Smooth muscle cell (in vitro differentiated cells): ENCODE measurements at regions not wholly inside any gene's neighbourhood (a gene's known extent, or its start where the extent isn't known, plus 50 kb on each side); places are given as distances from the start of the nearest gene placed in this dataset.

Experiments used
- DNase-seq: peaks from one replicate; lab custom pipeline; 2025; ENCODE audit not compliant: unreplicated experiment; lab: John Stamatoyannopoulos, UW
- H2AFZ ChIP-seq: fragments of 200-600 bp; sonication (generic); 2 replicates; pipeline ENCODE4 v1.6.0; 2016; ENCODE audit warnings: antibody characterized with exemption, low read depth, mild to moderate bottlenecking
- H3F3A ChIP-seq: fragments of 200-600 bp; sonication (generic); 2 replicates; pipeline ENCODE4 v1.6.0; 2017; ENCODE audit warnings: antibody characterized with exemption, low read depth
- H3K27ac ChIP-seq: fragments of 200-600 bp; sonication (generic); 2 replicates; pipeline ENCODE4 v1.5.1; 2016; ENCODE audit warnings: low read depth, mild to moderate bottlenecking
- H3K27me3 ChIP-seq: fragments of 200-600 bp; sonication (generic); 2 replicates; pipeline ENCODE4 v1.6.1; 2016; ENCODE audit warnings: low read depth, mild to moderate bottlenecking
- H3K36me3 ChIP-seq: fragments of 200-600 bp; sonication (generic); 2 replicates; pipeline ENCODE4 v1.5.1; 2016; ENCODE audit warnings: low read depth
- H3K4me1 ChIP-seq: fragments of 200-600 bp; sonication (generic); 2 replicates; pipeline ENCODE4 v1.5.1; 2016; ENCODE audit warnings: low read depth
- H3K4me2 ChIP-seq: fragments of 200-600 bp; sonication (generic); 2 replicates; pipeline ENCODE4 v1.6.0; 2016; ENCODE audit warnings: mild to moderate bottlenecking
- H3K4me3 ChIP-seq: fragments of 200-600 bp; sonication (generic); 2 replicates; pipeline ENCODE4 v1.5.1; 2016; ENCODE audit warnings: mild to moderate bottlenecking
- H3K79me2 ChIP-seq: fragments of 200-600 bp; sonication (generic); 2 replicates; pipeline ENCODE4 v1.6.0; 2016; ENCODE audit warnings: low read depth, mild to moderate bottlenecking
- H3K9ac ChIP-seq: fragments of 200-600 bp; sonication (generic); 2 replicates; pipeline ENCODE4 v1.6.0; 2016; ENCODE audit warnings: low read depth
- H3K9me3 ChIP-seq: fragments of 200-600 bp; sonication (generic); replicated peaks from 2 replicates; pipeline ENCODE4 v1.5.1; 2016; ENCODE audit warnings: low read depth
- H4K20me1 ChIP-seq: fragments of 200-600 bp; sonication (generic); 2 replicates; pipeline ENCODE4 v1.6.0; 2016; ENCODE audit warnings: low read depth
- CTCF ChIP-seq: fragments of 200-600 bp; sonication (generic); IDR thresholded peaks from 2 replicates; pipeline ENCODE4 v1.5.1; 2017; ENCODE audit warnings: borderline replicate concordance, mild to moderate bottlenecking, antibody characterized with exemption; ENCODE audit not compliant: insufficient read depth, poor library complexity, severe bottlenecking
- WGBS: methylation state at CpG from one replicate; pipeline ENCODE4 v1.1.7; 2016; ENCODE audit warnings: low lambda C conversion rate; 5-methylcytosine and 5-hydroxymethylcytosine counted together

GRCh38 chr11:80843266-80843974 is 1402.6 kb upstream of the TENM4 start:
- Histone ChIP-seq H4K20me1 (no peaks in the 10 kb centered on the region), H3K36me3 (no peaks in the 10 kb centered on the region), H3K27me3 (no peaks in the 10 kb centered on the region), H3K9ac (no peak overlapping the region), H3K4me2 (no peak overlapping the region), H3K4me1 (peaks cover 3% of the 10 kb centered on the region), H3K27ac (no peak overlapping the region), H3K79me2 (no peaks in the 10 kb centered on the region), H3K4me3 (no peak overlapping the region), H2AFZ (no peak overlapping the region), H3K9me3 (no peaks in the 10 kb centered on the region), H3F3A (no peaks in the 10 kb centered on the region)
- TF ChIP-seq CTCF = no peak
- no peak for DNase-seq
- 96% methylated on average over 2 of the region's 2 CpGs for WGBS

GRCh38 chr11:80842246-80842645 is 1401.4 kb upstream of the TENM4 start:
- H3K9ac ChIP-seq = no peak overlapping the region
- H3K27ac ChIP-seq = no peak overlapping the region
- DNase-seq = no peak
- no peak overlapping the region for H3K4me2 ChIP-seq
- H3K9me3 ChIP-seq = no peaks in the 10 kb centered on the region
- H3F3A ChIP-seq = no peaks in the 10 kb centered on the region
- H2AFZ ChIP-seq = no peak overlapping the region
- H3K4me1 ChIP-seq = peaks cover 3% of the 10 kb centered on the region
- no peaks in the 10 kb centered on the region for H4K20me1 ChIP-seq
- no peak overlapping the region for H3K4me3 ChIP-seq
- no peaks in the 10 kb centered on the region for H3K36me3 ChIP-seq
- H3K27me3 ChIP-seq = no peaks in the 10 kb centered on the region
- no peak for TF ChIP-seq CTCF
- no peaks in the 10 kb centered on the region for H3K79me2 ChIP-seq

GRCh38 chr11:80841675-80842074 is 1400.8 kb upstream of the TENM4 start:
- Histone ChIP-seq H3K9ac (no peak overlapping the region), H3K36me3 (no peaks in the 10 kb centered on the region), H2AFZ (no peak overlapping the region), H3F3A (no peaks in the 10 kb centered on the region), H3K79me2 (no peaks in the 10 kb centered on the region), H3K27me3 (no peaks in the 10 kb centered on the region), H3K9me3 (no peaks in the 10 kb centered on the region), H4K20me1 (no peaks in the 10 kb centered on the region), H3K4me1 (peaks cover 3% of the 10 kb centered on the region), H3K4me2 (no peak overlapping the region), H3K27ac (no peak overlapping the region), H3K4me3 (no peak overlapping the region)
- no peak for DNase-seq
- TF ChIP-seq CTCF = no peak
- 98% methylated on average over 1 of the region's 1 CpG for WGBS

GRCh38 chr11:80838153-80838552 is 1397.3 kb upstream of the TENM4 start:
- Histone ChIP-seq H3K36me3 (no peaks in the 10 kb centered on the region), H2AFZ (no peak overlapping the region), H3K4me3 (no peak overlapping the region), H4K20me1 (no peaks in the 10 kb centered on the region), H3K4me2 (no peak overlapping the region), H3K4me1 (no peaks in the 10 kb centered on the region), H3F3A (no peaks in the 10 kb centered on the region), H3K27ac (no peak overlapping the region), H3K9me3 (no peaks in the 10 kb centered on the region), H3K79me2 (no peaks in the 10 kb centered on the region), H3K27me3 (no peaks in the 10 kb centered on the region), H3K9ac (no peak overlapping the region)
- 97% methylated on average over 1 of the region's 1 CpG for WGBS
- no peak for DNase-seq
- no peak for TF ChIP-seq CTCF
